Endodermal cell (in vitro differentiated cells): ENCODE measurements at regions not wholly inside any gene's neighbourhood (a gene's known extent, or its start where the extent isn't known, plus 50 kb on each side); places are given as distances from the start of the nearest gene placed in this dataset.

Experiments used
- DNase-seq: peaks from one replicate; pipeline ENCODE4 v3.0.0-alpha.2; 2017
- H3K27ac ChIP-seq: 2 replicates; pipeline ENCODE4 v1.5.1; 2013; ENCODE audit warnings: mild to moderate bottlenecking, low read depth, low read length, moderate library complexity
- H3K27me3 ChIP-seq: 2 replicates; pipeline ENCODE4 v1.6.1; 2013; ENCODE audit warnings: mild to moderate bottlenecking, low read length, moderate library complexity; ENCODE audit not compliant: insufficient read depth, control insufficient read depth, poor library complexity, severe bottlenecking
- H3K36me3 ChIP-seq: 2 replicates; pipeline ENCODE4 v1.7.0; 2013; ENCODE audit warnings: mild to moderate bottlenecking, low read length, moderate library complexity; ENCODE audit not compliant: control insufficient read depth, insufficient read depth
- H3K4me1 ChIP-seq: one replicate; pipeline ENCODE4 v1.7.0; 2013; ENCODE audit warnings: low read length; ENCODE audit not compliant: control insufficient read depth, insufficient read depth
- H3K4me3 ChIP-seq: 2 replicates; pipeline ENCODE4 v1.5.1; 2013; ENCODE audit warnings: mild to moderate bottlenecking, low read length, moderate library complexity
- H3K9ac ChIP-seq: 2 replicates; pipeline ENCODE4 v1.6.1; 2013; ENCODE audit warnings: mild to moderate bottlenecking, low read length, moderate library complexity; ENCODE audit not compliant: poor library complexity, severe bottlenecking; ENCODE audit errors: extremely low read depth
- H3K9me3 ChIP-seq: 2 replicates; pipeline ENCODE4 v1.6.1; 2013; ENCODE audit warnings: mild to moderate bottlenecking, low read length, moderate library complexity; ENCODE audit not compliant: control insufficient read depth
- H3K27ac Mint-ChIP-seq: 2 replicates; pipeline ENCODE4 v1.8.0; 2020; ENCODE audit warnings: mixed read lengths
- H3K27me3 Mint-ChIP-seq: 2 replicates; pipeline ENCODE4 v1.8.0; 2021; ENCODE audit warnings: mild to moderate bottlenecking, mixed read lengths; ENCODE audit not compliant: insufficient read depth
- H3K36me3 Mint-ChIP-seq: 2 replicates; pipeline ENCODE4 v1.8.0; 2020; ENCODE audit warnings: low read depth, mixed read lengths
- H3K4me1 Mint-ChIP-seq: 2 replicates; pipeline ENCODE4 v1.8.0; 2020; ENCODE audit warnings: mixed read lengths
- H3K4me3 Mint-ChIP-seq: 2 replicates; pipeline ENCODE4 v1.8.0; 2020; ENCODE audit warnings: mild to moderate bottlenecking, moderate library complexity, mixed read lengths
- H3K9me3 Mint-ChIP-seq: 2 replicates; pipeline ENCODE4 v1.8.0; 2020; ENCODE audit warnings: mild to moderate bottlenecking, mixed read lengths
- WGBS, 2 experiments: methylation state at CpG; one replicate each; pipeline versions ENCODE4 v1.1.5 to v1.1.7; 2013; ENCODE audit warnings: missing lambda C conversion rate in 2 of 2, mixed read lengths in 1 of 2; ENCODE audit not compliant: insufficient coverage in 1 of 2, insufficient read length in 1 of 2; 5-methylcytosine and 5-hydroxymethylcytosine counted together
- TF ChIP-seq, protein P1 (sequence below): fragments of 200-600 bp; sonication (generic); conservative IDR thresholded peaks from 2 replicates; pipeline ENCODE4 v1.5.0; 2021; ENCODE audit warnings: antibody characterized with exemption, mild to moderate bottlenecking

DNA sequence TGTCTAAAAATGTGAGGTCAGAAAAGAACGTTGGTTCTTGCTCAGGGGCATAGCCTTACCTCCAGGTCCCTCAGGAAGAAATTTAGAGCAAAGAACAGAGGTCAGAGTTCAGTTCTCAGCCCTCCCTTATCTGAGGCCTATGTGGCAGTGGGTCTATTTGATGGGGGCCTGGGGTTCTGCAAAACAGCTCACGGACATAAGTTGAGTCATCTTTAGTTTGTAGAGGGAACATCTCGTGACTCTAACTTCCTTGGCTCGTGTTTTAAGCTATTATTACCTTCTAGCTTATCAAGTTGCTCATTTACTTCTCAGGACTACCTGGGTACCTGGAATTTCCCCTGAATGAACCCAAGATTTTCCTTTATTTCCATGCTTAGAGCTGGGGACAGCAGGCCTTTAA lies 91.3 kb upstream of the AMOTL1 start:
- H3K27me3 Mint-ChIP-seq, result peaks cover 4% of the 10 kb centered on the region
- H3K36me3 Mint-ChIP-seq, result no peaks in the 10 kb centered on the region
- H3K4me3 ChIP-seq, result no peak overlapping the region
- no peak overlapping the region for H3K9ac ChIP-seq
- H3K27ac ChIP-seq, result no peak overlapping the region
- no peak for DNase-seq
- no peak overlapping the region for H3K4me3 Mint-ChIP-seq
- peaks cover 7% of the 10 kb centered on the region for H3K9me3 ChIP-seq
- WGBS, 2 experiments, result 86 to 88% methylated on average over 4 of the region's 4 CpGs
- H3K27ac Mint-ChIP-seq, result no peak overlapping the region
- H3K9me3 Mint-ChIP-seq, result no peaks in the 10 kb centered on the region
- H3K4me1 Mint-ChIP-seq, result no peaks in the 10 kb centered on the region
- H3K4me1 ChIP-seq, result peaks cover 8% of the 10 kb centered on the region
- TF ChIP-seq, protein P1, sequence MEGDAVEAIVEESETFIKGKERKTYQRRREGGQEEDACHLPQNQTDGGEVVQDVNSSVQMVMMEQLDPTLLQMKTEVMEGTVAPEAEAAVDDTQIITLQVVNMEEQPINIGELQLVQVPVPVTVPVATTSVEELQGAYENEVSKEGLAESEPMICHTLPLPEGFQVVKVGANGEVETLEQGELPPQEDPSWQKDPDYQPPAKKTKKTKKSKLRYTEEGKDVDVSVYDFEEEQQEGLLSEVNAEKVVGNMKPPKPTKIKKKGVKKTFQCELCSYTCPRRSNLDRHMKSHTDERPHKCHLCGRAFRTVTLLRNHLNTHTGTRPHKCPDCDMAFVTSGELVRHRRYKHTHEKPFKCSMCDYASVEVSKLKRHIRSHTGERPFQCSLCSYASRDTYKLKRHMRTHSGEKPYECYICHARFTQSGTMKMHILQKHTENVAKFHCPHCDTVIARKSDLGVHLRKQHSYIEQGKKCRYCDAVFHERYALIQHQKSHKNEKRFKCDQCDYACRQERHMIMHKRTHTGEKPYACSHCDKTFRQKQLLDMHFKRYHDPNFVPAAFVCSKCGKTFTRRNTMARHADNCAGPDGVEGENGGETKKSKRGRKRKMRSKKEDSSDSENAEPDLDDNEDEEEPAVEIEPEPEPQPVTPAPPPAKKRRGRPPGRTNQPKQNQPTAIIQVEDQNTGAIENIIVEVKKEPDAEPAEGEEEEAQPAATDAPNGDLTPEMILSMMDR, result no peak
- H3K36me3 ChIP-seq, result no peaks in the 10 kb centered on the region
- peaks cover 20% of the 10 kb centered on the region for H3K27me3 ChIP-seq

DNA sequence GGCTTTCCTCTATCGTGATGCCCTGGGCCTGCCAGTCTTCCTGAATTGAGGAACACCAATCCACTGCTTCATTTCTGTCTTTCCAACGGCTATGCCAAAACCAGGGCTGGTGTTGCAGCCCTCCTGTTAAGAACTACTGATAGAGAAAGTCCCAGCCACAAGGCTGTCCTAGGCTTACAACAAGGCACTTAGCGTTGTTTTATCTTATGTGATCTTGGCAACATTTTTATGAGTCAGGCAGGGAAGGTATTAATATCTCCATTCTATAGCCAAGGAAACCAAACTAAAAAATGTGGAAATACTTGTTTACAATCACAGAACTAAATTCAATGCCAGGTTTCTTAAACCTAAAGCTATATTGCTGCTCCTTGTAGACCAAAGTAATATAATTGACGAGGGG lies 89.9 kb upstream of the AMOTL1 start:
- H3K27me3 Mint-ChIP-seq, result peaks cover 4% of the 10 kb centered on the region
- Histone ChIP-seq H3K36me3 (no peaks in the 10 kb centered on the region), H3K9me3 (no peaks in the 10 kb centered on the region), H3K4me3 (no peak overlapping the region), H3K27me3 (peaks cover 20% of the 10 kb centered on the region), H3K4me1 (peaks cover 8% of the 10 kb centered on the region), H3K27ac (no peak overlapping the region), H3K9ac (no peak overlapping the region)
- WGBS, 2 experiments, result 93 to 100% methylated on average over 1 to 4 of the region's 4 CpGs
- no peak for DNase-seq
- no peaks in the 10 kb centered on the region for H3K9me3 Mint-ChIP-seq
- peaks cover 2% of the 10 kb centered on the region for H3K4me1 Mint-ChIP-seq
- no peak overlapping the region for H3K4me3 Mint-ChIP-seq
- H3K27ac Mint-ChIP-seq, result no peak overlapping the region
- TF ChIP-seq, protein P1, result no peak
- no peaks in the 10 kb centered on the region for H3K36me3 Mint-ChIP-seq

DNA sequence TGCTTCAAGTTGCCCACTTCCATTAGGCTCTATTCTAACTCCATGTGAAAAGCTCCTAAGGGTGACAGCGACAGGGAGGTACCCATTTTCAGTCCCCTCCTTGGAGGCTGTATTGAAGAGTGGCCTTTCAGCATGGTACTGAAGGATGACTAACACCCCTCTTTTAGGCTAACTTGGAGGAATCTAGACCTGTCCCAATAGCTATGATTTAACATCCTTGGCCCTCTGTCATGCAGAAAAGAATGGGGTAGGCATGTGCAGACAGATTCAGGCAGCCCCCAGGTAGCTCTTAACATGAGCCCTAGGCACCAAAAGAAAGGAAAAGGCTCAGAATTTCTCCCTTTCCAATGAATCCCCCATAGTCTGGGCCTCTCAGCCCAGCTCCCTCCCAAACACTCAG lies 89.3 kb upstream of the AMOTL1 start:
- DNase-seq, result no peak
- H3K27me3 ChIP-seq, result peaks cover 20% of the 10 kb centered on the region

More for the DNA sequence above, 89.3 kb upstream of the AMOTL1 start:
- H3K4me3 Mint-ChIP-seq, result no peak overlapping the region
- H3K36me3 ChIP-seq, result no peaks in the 10 kb centered on the region
- H3K27ac ChIP-seq, result no peak overlapping the region
- H3K9me3 Mint-ChIP-seq, result no peaks in the 10 kb centered on the region
- 100% methylated on average over 1 of the region's 1 CpG for WGBS, 2 experiments
- H3K4me1 Mint-ChIP-seq, result peaks cover 2% of the 10 kb centered on the region
- no peak overlapping the region for H3K4me3 ChIP-seq
- H3K4me1 ChIP-seq, result peaks cover 8% of the 10 kb centered on the region
- H3K9ac ChIP-seq, result no peak overlapping the region
- TF ChIP-seq, protein P1, result no peak
- H3K27ac Mint-ChIP-seq, result no peak overlapping the region
- H3K27me3 Mint-ChIP-seq, result peaks cover 4% of the 10 kb centered on the region
- H3K9me3 ChIP-seq, result peaks cover under 1% of the 10 kb centered on the region
- no peaks in the 10 kb centered on the region for H3K36me3 Mint-ChIP-seq
